WI38 (cell line): ENCODE measurements at regions not wholly inside any gene's neighbourhood (a gene's known extent, or its start where the extent isn't known, plus 50 kb on each side); places are given as distances from the start of the nearest gene placed in this dataset.

ENCODE experiments used
- H3K4me3 ChIP-seq: 2 replicates; pipeline ENCODE4 v1.5.1; 2011; ENCODE audit warnings: low read depth, mild to moderate bottlenecking, control low read depth, low read length
- TF ChIP-seq, protein P1 (sequence below): IDR thresholded peaks from 2 replicates; pipeline ENCODE4 v1.5.1; 2012; ENCODE audit warnings: low read depth, mild to moderate bottlenecking, control low read depth, low read length

DNA sequence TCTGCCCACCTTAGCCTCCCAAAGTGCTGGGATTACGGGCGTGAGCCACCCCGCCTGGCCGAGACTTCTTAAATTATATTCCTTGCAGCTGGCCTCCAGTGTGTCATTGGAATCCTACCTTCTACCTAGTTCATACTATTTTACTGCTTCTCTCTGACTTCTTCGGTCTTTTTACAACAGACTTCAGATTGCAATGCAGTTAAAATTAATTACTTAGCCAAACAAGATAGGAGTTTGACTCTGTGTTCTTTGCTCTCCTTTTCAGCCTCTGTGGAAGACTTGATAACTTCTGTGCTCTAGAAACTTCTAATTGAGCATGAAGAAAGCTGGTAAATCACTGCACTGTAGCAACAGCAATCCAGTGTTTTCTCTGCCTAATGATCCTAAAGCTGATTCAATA, 199.5 kb downstream of the GASK1B start:
- H3K4me3 ChIP-seq: no peak overlapping the region
- TF ChIP-seq, protein P1, sequence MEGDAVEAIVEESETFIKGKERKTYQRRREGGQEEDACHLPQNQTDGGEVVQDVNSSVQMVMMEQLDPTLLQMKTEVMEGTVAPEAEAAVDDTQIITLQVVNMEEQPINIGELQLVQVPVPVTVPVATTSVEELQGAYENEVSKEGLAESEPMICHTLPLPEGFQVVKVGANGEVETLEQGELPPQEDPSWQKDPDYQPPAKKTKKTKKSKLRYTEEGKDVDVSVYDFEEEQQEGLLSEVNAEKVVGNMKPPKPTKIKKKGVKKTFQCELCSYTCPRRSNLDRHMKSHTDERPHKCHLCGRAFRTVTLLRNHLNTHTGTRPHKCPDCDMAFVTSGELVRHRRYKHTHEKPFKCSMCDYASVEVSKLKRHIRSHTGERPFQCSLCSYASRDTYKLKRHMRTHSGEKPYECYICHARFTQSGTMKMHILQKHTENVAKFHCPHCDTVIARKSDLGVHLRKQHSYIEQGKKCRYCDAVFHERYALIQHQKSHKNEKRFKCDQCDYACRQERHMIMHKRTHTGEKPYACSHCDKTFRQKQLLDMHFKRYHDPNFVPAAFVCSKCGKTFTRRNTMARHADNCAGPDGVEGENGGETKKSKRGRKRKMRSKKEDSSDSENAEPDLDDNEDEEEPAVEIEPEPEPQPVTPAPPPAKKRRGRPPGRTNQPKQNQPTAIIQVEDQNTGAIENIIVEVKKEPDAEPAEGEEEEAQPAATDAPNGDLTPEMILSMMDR: no peak

DNA sequence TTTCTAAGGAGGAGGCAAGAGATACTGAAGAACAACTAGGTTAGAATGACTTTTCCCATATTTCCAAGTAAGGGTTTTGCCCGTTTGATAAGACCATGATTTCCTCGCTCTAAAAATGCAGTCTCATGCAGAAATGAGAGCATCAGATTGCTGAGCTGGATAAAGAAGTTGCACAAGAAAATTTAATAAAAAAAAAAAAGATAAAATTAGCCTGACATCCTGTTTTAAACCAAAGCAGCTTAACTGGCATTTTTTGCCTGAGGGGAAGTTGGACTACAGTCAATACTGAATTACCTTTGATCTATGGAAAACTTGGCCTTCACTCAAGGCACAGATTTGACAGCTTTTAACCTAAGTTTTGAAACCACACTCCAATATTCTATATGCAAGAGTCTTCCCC, 208.4 kb downstream of the GASK1B start:
- H3K4me3 ChIP-seq: no peak overlapping the region
- TF ChIP-seq, protein P1: no peak

DNA sequence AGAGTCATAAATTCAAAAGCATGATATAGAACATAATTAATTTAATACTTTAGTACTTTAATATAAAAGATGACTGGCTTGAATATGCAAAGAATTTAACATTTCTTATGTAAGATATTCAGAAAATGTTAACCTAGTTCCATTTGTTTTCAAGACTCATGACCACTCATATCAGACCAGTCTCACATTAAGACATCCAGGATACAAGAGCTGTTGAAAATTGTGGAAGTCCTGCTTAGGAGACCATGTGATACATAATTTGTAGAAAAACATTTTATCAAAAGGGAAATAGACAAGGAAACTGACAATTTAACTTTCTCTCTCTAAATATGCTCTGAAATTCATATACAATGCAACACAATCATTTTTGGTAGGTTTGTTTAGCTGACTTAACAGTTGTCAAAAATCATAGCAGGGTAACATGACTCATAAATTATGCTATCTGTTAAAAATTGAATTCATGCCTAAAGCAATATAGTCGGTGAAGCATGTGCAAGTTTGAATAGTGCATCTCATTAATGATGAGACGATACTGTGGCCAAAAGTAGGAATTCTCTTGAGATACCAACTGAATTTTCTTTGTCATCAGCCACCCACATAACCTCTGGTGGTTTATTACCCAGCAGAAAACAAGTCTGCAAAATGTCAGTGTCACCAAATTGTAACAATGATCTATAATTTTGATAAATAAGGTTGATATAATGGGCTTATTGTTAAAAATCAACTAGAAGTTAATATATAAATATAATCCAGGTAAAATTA, 211.4 kb downstream of the GASK1B start:
- TF ChIP-seq, protein P1: no peak
- no peak overlapping the region for H3K4me3 ChIP-seq

DNA sequence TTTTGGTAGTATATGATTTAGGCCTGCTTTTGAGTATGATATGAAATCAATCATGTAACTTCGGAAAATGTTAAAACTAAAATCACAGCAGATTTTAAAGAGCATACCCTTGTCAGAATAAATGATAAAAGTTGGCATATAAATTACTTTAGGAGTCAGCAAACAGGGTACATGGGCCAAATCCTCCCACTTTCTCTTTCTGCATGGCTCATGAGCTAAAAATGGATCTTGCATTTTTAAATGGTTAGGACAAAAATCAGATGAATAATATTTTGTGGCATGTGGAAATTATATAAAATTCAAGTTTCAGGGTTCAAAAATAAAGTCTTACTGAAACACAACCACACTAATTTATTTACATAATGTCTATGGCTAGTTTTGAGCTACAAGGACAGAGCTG, 214.9 kb downstream of the GASK1B start:
- TF ChIP-seq, protein P1: no peak
- H3K4me3 ChIP-seq: no peak overlapping the region

DNA sequence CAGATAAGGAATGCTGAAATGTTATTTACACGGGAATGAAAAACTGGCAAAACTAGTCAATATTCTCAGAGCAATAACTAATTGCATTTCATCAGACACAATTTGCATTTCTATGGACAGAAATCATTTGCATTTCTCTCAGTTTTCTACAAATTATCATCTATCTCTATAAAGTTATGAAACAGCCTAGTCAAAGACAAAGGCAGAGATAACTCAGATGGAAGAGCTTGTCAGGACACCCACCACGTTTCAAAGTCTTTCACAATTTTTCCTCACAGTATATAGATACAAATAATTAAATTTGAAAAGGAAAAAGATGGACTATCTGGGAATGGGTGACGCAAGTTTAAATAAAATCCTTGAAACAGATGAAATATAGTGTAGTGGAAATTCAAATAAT, 230.8 kb downstream of the GASK1B start:
- TF ChIP-seq, protein P1: no peak
- H3K4me3 ChIP-seq: no peak overlapping the region

DNA sequence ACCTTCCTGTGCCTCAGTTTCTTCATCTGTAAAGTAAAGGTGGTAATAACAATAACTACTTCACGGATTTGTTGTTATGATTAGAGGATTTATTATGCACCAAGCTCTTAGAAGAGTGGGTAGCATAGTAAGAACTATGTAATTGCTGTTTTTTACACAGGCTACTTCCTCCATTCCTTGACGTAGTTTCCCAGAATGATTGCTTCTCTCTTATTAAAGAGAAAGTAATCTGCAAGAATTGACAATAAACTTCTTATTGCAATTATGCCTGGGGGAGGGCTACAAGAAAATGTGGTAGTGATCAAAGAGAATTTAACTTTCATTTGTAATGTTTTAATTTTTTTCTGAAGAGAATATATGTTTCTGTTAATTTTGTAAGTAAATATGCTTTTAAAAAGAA, 238.7 kb downstream of the GASK1B start:
- TF ChIP-seq, protein P1: no peak
- H3K4me3 ChIP-seq: no peak overlapping the region

DNA sequence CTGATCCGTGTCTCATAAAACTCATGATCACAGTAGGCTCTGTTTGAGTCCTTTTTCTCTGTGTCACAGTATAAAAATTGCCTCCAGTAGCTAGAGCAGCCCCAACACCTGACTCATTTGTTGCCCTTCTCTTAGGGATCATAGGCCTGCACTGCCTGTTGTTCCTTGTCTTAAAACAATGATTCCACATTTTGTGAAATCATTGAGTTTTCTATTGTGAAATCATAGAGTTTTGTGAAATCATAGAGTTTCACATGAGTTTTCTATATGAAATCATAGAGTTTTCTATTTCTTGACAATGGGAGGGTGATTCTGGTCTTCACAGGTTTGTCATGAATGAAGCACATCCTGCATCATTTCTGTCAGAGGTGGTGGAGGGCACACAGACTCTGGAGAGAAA, 239.9 kb downstream of the GASK1B start:
- TF ChIP-seq, protein P1: no peak
- H3K4me3 ChIP-seq: no peak overlapping the region
